ENCODE measurements at regions not wholly inside any gene's neighbourhood (a gene's known extent, or its start where the extent isn't known, plus 50 kb on each side); places are given as distances from the start of the nearest gene placed in this dataset.

DNA sequence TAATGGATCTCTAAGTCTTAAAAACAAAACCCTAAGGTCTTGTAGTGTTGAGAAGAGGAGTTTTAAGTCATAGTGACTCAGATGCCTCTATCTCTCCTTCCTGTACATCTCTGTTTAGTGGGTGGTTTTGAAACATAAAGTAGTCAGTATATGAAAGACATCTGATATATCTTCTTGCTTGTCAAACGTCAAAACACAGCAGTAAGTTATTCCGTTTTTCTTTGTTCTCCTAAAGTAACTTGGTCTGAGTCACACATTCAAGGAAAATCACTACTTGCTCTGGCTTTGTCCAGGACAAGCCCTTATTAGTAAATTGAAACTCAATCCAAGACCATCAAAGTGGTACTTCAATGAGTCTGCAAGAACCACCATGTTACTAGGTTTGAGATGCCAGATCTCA, 1172.5 kb downstream of the BCL11B start:
- H3K27ac ChIP-seq = no peak overlapping the region
- TF ChIP-seq, protein P1, sequence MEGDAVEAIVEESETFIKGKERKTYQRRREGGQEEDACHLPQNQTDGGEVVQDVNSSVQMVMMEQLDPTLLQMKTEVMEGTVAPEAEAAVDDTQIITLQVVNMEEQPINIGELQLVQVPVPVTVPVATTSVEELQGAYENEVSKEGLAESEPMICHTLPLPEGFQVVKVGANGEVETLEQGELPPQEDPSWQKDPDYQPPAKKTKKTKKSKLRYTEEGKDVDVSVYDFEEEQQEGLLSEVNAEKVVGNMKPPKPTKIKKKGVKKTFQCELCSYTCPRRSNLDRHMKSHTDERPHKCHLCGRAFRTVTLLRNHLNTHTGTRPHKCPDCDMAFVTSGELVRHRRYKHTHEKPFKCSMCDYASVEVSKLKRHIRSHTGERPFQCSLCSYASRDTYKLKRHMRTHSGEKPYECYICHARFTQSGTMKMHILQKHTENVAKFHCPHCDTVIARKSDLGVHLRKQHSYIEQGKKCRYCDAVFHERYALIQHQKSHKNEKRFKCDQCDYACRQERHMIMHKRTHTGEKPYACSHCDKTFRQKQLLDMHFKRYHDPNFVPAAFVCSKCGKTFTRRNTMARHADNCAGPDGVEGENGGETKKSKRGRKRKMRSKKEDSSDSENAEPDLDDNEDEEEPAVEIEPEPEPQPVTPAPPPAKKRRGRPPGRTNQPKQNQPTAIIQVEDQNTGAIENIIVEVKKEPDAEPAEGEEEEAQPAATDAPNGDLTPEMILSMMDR (conservative IDR thresholded peaks at IDR 0.05) = no peak

GRCh38 chr14:98101323-98101722, 1170.7 kb downstream of the BCL11B start:
- H3K27ac ChIP-seq = no peak overlapping the region
- TF ChIP-seq, protein P1 (conservative IDR thresholded peaks at IDR 0.05) = no peak

DNA sequence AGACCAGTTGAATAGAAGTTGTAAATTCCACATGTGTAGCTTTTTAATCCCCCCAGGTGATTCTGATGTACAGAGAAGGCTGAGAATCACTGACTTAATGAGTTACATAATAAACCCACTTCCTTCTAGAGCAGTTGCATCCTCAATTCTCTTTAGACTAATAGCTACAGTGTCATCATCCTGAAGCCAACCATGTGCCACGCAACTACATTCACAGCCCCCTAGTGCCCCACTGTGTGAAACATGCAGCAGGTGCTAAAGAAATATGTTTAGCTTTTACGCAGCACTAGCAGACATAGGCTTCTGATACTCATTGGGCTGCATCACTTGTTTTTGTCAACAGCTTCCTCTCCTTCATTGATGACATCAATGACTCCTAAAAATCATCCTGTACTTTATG, 1168.3 kb downstream of the BCL11B start:
- no peak overlapping the region for H3K27ac ChIP-seq
- TF ChIP-seq, protein P1 (conservative IDR thresholded peaks at IDR 0.05) = no peak

DNA sequence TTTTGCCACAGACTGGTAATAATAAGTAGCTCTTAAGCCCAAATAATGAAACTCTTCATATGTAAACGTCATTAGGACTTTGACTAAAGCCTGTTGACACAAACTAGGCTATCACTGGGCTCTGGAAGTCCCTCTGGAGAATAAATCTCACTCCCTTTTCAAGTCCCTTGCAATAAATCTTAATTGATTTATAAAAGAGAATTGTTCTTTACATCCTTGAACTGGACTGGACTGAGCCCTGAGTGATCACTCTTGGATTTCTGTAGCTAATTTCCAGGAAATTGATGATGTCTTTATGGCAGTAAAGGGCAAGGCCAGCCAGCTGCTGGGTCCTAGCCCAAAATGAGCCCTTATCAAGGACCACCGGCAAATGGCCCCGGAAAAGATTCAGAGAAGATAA, 1162.7 kb downstream of the BCL11B start:
- TF ChIP-seq, protein P1 (conservative IDR thresholded peaks at IDR 0.05) = no peak
- no peak overlapping the region for H3K27ac ChIP-seq

- TF ChIP-seq, protein P1 (conservative IDR thresholded peaks at IDR 0.05) = no peak
- H3K27ac ChIP-seq = no peak overlapping the region
These were observed 1159.7 kb downstream of the BCL11B start for GRCh38 chr14:98112194-98112780.

- H3K27ac ChIP-seq = no peak overlapping the region
- TF ChIP-seq, protein P1 (conservative IDR thresholded peaks at IDR 0.05) = no peak
These were observed 1157.7 kb downstream of the BCL11B start for GRCh38 chr14:98114122-98114895.

DNA sequence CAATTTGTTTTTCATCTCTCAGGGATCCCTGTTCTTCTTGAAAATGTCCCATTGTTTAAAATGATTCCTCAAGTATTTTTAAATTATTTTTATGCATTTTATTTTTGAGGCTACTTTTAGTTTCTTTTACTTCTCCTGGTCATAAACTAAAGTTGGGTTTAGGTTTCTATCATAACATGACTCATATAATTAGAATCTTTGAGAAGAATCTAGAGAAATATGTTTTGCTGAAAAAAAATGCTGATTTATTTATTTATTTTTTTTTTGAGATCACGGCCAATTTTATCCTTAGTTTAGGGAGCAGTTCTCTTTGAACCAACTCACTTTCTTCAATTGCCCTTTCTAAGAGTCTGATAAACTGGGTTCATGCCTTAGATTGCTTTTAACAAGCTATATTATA, 1157.1 kb downstream of the BCL11B start:
- H3K27ac ChIP-seq = no peak overlapping the region
- TF ChIP-seq, protein P1 (conservative IDR thresholded peaks at IDR 0.05) = no peak
